HG03025 (cell line): ENCODE measurements at regions not wholly inside any gene's neighbourhood (a gene's known extent, or its start where the extent isn't known, plus 50 kb on each side); places are given as distances from the start of the nearest gene placed in this dataset.

Source experiments
- ATAC-seq: cut with Tn5 transposase; IDR thresholded peaks from one replicate; pipeline ENCODE4 v1.9.1; 2021; ENCODE audit warnings: mild to moderate bottlenecking, moderate library complexity; ENCODE audit not compliant: unreplicated experiment, low FRiP score

DNA sequence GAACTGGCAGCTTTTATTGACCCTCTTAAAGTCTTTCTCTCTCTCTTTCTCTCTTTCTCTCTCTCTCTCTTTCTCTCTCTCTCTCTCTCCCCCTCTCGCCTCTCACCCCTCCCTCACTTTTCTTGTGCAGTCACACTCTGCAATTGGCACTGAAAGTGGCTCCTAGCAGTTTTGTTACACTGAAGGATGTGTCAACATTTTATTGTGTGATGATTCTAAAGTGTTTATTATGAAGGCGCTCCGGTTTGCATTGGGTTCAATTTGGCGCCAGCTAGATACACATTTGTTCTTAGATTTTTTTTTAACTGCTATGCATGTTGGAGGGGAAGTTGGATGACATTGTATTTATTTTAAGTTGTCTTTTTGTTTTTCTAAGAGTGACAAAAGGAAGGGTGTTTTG lies 64.0 kb upstream of the CHRM3 start:
- no peak for ATAC-seq

DNA sequence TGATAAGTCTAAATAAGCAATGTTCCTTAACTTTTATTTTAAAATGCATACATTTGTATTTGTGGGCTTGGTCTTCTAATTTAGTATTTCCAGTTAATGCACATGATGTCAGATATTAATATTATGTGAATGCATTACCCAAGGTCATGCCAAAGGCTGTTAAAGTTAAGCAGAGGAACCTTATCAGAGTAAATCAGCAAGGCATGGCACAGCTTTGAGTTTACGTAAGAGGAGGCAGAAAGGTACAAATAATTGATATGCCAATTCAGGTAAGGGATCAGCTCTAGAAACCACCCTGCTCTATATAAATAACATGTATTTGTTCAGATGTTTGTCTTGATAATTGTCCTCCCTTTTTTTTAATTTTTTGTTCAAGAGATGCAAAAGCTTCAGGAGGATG lies 64.5 kb upstream of the CHRM3 start:
- ATAC-seq = no peak

DNA sequence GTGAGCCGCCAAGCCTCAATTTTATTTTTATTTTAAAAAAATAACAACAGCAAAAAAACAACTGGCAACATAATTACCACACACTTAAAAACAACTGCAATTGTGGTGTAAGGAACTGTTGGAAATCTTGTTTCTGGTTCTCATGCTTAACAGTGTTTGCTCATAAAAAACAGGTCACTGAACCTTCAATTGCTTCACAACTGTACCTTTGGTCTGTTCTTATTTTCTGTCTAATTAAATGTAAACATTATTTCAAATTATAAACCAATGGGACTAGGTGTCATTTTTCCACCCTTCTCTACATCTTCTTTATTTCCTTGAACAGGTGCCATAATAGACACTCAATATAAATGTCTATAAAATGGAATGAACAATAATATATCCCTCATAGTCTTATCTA lies 68.4 kb upstream of the CHRM3 start:
- ATAC-seq = no peak

GRCh38 chr1:239315631-239316217 lies 70.6 kb upstream of the CHRM3 start:
- no peak for ATAC-seq

DNA sequence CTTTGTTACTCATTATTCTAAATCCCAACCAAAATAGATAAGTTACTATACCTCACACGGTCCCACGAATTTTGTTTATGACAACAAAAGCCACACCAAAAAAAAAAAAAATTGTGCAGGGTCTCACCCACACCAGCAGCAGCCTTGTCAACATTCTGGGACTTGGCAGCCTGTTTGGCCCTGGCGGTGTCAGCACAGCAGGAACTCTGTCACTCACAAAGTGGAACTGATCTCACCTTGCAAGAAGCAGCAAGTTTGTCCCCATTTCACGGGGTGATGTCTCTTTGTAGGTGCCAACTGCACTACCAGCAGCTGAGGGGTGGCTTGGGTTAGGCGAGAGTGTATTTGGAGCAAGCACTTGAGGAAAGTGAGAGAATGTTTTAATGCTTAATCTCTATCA lies 75.0 kb upstream of the CHRM3 start:
- ATAC-seq = no peak

DNA sequence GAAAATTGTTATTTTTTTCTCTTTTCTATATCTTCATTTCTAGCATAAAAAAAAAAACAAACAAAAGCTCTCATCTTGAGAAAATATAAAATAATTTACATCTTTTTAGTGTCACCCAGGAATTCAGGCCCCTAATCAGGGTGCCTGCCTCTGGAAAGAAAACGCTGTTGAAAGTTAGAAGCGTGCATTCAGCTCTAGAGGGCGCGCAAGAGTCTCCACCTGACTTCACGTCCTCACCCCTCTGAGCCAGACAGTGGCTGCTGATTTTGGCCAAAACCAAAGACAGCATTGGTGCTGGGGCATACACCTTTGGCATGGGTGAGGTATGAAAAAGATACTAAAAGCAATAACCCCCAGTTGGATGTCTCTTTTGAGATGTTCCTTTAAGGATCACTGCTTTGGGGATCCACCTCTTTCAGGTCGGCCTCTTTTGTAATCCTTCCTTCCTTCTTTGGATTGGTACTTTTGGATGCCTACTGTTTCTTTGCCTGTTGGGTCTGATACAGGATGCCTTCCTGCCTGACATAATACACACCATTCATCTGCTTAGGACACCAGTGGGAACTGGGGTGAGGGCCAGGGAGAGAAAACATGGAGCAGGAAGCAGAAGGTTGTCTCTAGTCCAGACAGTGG lies 77.6 kb upstream of the CHRM3 start:
- ATAC-seq = no peak

DNA sequence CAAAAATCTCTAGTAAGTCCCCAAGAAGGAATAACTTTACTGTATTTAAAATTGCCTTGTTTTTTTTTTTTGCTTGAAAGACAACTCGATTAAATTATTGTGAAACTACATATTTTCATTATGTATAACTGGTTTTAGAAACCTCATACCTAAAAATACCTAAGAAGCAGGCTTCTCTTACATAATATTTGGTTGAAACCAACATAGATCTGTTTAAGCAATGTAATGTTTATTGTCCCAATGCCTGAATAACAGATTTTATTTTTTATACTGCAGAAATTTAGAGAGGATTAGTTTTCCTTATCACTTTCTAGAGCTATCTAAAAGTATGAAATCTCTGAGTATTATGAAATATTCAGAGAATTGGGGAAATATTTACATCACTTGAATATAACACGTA lies 78.5 kb upstream of the CHRM3 start:
- ATAC-seq = no peak

DNA sequence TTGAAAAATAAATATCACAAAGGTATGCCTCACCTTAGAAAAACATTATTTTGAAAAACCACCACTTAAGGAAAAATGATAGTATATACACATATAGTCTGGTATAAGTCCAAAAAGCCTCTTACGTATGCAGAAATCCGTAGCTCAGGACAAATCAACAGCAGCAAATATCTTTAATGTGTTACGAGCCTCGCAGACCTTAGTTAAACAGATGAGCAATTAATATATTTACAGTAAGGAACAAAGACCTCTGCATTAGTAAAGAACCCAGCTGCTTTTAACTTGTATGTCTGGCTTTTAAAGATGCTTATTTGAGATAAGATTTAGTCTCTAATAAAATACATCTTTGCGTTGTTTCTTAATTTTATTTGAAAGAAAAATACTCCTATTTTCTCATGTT lies 79.9 kb upstream of the CHRM3 start:
- ATAC-seq = no peak

DNA sequence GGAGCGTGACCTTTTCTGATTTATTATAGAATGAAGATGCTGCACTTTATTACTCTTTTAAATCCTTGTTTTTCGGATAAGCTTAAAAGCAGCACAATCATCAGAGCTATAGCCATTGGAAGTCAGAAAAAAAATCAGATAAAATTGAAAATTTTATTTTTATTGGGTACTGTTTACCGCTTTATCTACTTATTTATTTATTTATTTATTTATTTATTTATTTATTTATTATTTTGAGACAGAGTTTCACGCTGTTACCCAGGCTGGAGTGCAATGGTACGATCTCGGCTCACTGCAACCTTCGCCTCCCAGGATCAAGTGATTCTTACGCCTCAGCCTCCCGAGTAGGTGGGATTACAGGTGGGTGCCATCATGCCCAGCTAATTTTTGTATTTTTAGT lies 83.1 kb upstream of the CHRM3 start:
- ATAC-seq = no peak

DNA sequence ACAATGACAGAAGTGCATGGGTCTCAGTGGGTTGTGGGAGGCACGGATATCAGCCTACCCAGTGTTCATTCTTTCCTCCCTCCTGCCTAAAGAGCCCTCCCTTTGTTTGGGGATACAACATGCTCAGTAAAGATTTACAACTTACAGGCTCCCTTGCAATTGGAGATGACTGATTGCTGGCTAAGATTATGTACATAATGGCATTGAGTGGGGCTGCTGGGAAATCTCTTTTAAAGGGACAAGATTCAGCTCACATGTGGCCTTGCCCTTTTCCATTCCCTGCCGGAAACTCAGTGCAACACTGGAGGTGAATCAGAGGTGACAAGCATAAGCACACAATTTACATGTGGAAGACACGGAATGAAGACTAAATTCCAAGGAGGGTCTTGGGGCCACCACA lies 83.7 kb upstream of the CHRM3 start:
- no peak for ATAC-seq

- no peak for ATAC-seq
Measured at GRCh38 chr1:239301251-239301650, 85.1 kb upstream of the CHRM3 start.

DNA sequence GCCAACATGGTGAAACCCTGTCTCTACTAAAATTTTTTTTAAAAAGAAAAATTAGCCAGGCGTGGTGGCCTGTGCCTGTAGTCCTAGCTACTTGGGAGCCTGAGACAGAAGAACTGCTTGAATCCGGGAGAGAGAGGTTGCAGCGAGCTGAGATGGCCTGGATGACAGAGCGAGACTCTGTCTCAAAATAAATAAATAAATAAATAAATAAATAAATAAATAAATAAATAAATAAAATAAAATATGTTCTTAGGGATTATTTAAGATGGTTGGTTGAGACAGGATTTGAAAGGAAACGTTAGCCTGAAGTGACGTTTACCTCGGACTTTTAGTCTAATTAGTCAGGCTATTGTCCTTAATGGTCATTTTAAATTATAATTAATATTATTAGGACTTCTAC lies 88.5 kb upstream of the CHRM3 start:
- no peak for ATAC-seq

DNA sequence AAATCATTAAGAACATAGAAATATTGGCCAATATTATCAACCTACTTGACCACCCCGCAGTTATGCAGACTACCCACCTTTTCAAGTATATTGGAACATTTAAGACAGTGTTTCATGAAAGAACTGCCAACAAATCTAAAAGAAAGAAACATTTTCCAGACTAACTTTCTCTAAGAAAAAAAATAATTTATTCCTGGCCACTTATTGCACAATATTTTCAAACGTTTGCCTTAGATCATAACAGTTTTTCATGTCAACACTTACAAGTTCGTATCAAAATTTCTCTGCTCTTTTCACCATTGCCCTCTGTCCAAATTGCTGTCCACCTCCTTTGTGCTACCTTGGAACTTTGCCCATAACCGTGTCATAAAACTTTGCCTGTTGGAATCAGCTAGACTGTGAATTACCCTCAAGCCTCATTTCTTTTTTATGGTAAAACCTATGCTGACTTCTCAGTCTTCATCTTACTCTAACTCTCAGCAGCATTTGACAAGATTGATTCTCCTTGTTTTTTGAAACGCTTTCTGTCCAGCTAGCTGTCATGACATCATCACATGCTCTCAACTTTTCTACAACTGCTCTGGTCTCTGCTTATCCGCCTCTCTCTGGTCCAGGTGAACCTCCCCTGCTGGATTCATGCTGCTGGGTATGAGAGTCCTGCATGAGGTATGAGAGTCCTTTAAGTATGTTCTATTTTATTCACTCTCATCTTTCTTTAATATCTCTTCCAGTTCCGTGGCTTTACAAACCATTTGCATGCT lies 92.8 kb upstream of the CHRM3 start:
- no peak for ATAC-seq

GRCh38 chr1:239288820-239289554 lies 97.4 kb upstream of the CHRM3 start:
- no peak for ATAC-seq

DNA sequence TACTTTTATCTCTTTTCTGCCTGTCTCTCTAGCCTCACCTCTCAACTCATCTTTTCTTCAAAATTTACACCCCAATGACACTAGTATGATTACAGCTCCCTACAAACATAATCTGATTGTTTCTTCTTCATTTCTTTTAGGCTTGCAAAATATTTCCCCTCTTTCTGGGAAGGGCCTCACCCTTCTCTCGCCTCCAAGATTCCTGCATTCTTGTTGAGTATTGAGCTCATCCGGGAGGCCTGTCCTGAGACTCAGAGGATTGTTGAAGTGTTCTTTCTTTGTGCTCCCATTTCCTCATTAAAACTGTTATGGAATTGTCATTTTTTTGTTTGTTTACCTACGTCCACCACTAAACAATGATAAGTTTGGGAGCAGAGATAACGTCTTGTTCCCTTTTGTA lies 99.1 kb upstream of the CHRM3 start:
- ATAC-seq = no peak

DNA sequence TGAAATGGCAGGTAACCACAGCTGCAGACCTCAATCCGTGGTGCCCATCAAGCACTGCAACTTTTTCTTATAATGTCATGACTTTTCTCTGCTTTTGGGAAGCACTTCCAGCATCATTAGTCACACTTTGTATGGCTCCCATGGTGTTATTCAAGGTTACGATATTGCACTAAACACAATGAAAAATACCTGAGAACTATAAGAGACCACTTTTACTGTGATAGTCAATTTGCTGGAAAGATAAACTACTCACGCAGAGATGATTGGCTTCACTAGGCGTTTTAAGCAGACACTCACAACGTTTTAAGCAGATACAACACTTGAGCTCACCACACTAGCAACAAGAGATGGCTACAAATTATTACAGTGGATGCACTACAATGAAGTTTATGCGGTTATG lies 103.2 kb upstream of the CHRM3 start:
- no peak for ATAC-seq

- no peak for ATAC-seq
Measured at GRCh38 chr1:239282411-239282810, 104.0 kb upstream of the CHRM3 start.

- ATAC-seq = no peak
Measured at GRCh38 chr1:239276051-239276450, 110.3 kb upstream of the CHRM3 start.

DNA sequence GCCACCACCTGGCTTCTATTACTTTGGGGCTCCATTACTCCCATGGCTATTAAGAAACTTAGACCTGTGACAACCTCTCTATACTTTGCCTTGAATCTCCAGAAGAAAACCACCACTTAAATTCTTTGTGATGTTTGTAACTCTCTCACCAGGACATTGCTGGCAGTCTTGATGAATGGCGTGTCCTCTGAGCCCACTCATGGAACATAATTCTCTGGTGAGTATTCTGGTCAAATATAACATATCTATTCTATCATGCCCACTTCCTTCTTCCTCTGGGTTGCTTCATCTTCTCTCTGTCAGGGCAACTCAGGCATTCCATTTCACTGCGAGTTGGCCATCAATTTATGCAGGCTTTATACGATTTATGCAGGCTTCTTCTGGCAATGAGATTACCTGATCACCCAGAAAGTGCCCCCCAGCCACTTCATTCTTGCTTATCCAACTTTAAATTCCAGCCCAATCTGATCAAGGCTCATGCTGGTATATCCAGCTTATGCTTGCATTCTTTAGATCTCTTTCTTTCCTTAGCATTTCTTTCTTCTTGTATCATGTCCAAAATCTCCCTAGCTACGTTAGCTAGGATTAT lies 112.0 kb upstream of the CHRM3 start:
- ATAC-seq = no peak

GRCh38 chr1:239270509-239270908 lies 115.9 kb upstream of the CHRM3 start:
- ATAC-seq = no peak

DNA sequence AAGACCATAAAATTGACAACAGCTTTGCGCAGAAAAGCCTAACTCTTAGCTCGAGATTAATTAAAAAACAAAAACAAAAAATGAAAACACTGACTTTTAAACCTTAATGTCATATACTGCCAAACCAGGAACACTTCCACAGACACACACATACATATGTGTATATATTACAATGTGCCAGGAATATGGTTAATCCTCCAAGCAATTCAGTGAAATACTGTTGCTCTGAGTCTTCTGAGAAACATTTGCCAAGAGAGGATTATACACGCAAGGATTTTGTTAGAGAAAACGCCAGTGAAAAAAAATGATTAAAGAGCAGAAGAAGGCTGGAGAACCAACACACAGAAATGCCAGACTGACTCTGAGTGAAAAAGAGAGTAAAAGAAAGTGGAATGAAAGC lies 116.7 kb upstream of the CHRM3 start:
- no peak for ATAC-seq
